ENCODE measurements at regions not wholly inside any gene's neighbourhood (a gene's known extent, or its start where the extent isn't known, plus 50 kb on each side); places are given as distances from the start of the nearest gene placed in this dataset.

GRCh38 chr20:5488823-5489222 is 122.0 kb downstream of the GPCPD1 start:
- Histone ChIP-seq H3K9ac (replicated peaks in 1 of 4; ENCODE audit: extremely low read depth in 1 of 4, low read depth in 3 of 4, low read length in 3 of 4) (no peak overlapping the region), H2BK5ac (ENCODE audit: low read depth, low read length) (no peak overlapping the region), H3K4me3 (ENCODE audit: extremely low read depth in 1 of 4, insufficient read depth in 2 of 4, low read depth in 3 of 4, low read length in 4 of 4) (no peak overlapping the region), H2BK12ac (ENCODE audit: low read depth, low read length) (no peak overlapping the region), H3K79me2 (ENCODE audit: control insufficient read depth in 1 of 2, insufficient read depth in 2 of 2, low read length in 2 of 2) (no peaks in the 10 kb centered on the region), H4K5ac (ENCODE audit: insufficient read length, low read depth, low read length) (no peak overlapping the region), H3K79me1 (ENCODE audit: low read depth, low read length) (no peaks in the 10 kb centered on the region), H3K14ac (ENCODE audit: insufficient read length) (no peak overlapping the region), H3K27ac (ENCODE audit: low read depth, low read length) (no peak overlapping the region), H2BK15ac (ENCODE audit: low read length) (no peak overlapping the region), H3K27me3 (replicated peaks in 1 of 4; ENCODE audit: control insufficient read depth in 3 of 4, extremely low read depth in 1 of 4, insufficient read depth in 3 of 4, low read length in 3 of 4) (no peaks in the 10 kb centered on the region), H3K18ac (ENCODE audit: extremely low read depth, low read length) (no peak overlapping the region), H3K4me2 (ENCODE audit: insufficient read depth in 1 of 2, low read depth in 2 of 2, low read length in 2 of 2) (no peak overlapping the region), H3K36me3 (ENCODE audit: control insufficient read depth in 2 of 4, insufficient read depth in 4 of 4, low read length in 3 of 4) (no peaks in the 10 kb centered on the region), H4K8ac (ENCODE audit: extremely low read depth, insufficient read depth, low read length) (no peak overlapping the region), H3K4me1 (replicated peaks in 1 of 4; ENCODE audit: control insufficient read depth in 3 of 4, insufficient read depth in 4 of 4, low read length in 3 of 4) (no peaks in the 10 kb centered on the region), H2BK120ac (replicated peaks; ENCODE audit: low read depth, low read length) (no peak overlapping the region), H3K23me2 (ENCODE audit: low read depth, low read length) (no peaks in the 10 kb centered on the region), H2AK5ac (ENCODE audit: low read depth, low read length) (no peak overlapping the region), H3K23ac (ENCODE audit: insufficient read length) (no peak overlapping the region), H3K4ac (replicated peaks; ENCODE audit: insufficient read length, low read depth, low read length) (no peak overlapping the region), H4K91ac (replicated peaks; ENCODE audit: insufficient read length, low read length) (no peak overlapping the region), H3K9me3 (ENCODE audit: insufficient read depth in 2 of 2, low read depth in 1 of 2, low read length in 1 of 2) (no peaks in the 10 kb centered on the region), H3K56ac (replicated peaks; ENCODE audit: insufficient read length, low read depth, low read length) (no peak overlapping the region), H2BK20ac (ENCODE audit: low read length) (no peak overlapping the region), H2AFZ (ENCODE audit: low read length) (no peak overlapping the region), H4K20me1 (replicated peaks in 1 of 2; ENCODE audit: control insufficient read depth in 1 of 2, insufficient read depth in 2 of 2, low read length in 2 of 2) (no peaks in the 10 kb centered on the region)
- CTCF ChIA-PET (ENCODE audit: partially characterized antibody) = no interaction called here
- DNase-seq (ENCODE audit: low read depth in 1 of 2, low spot score in 2 of 2) (no peak), FAIRE-seq (no peak)
- no peak for TF ChIP-seq PHF8 (conservative IDR thresholded peaks at IDR 0.05; ENCODE audit: low read depth, low read length)
- no peak for TF ChIP-seq KDM5A (IDR thresholded peaks at IDR 0.05; ENCODE audit: low read length)
- no peak for TF ChIP-seq MAX (IDR thresholded peaks at IDR 0.05)
- no peak for TF ChIP-seq SIRT6 (IDR thresholded peaks at IDR 0.05; ENCODE audit: low read length)
- no peak for TF ChIP-seq ATF2 (IDR thresholded peaks at IDR 0.05; ENCODE audit: low read length)
- no peak for TF ChIP-seq BRCA1 (IDR thresholded peaks at IDR 0.05; ENCODE audit: low read depth, low read length)
- no peak for TF ChIP-seq KDM1A (IDR thresholded peaks at IDR 0.05; ENCODE audit: borderline replicate concordance, low read length)
- TF ChIP-seq ZNF274 (IDR thresholded peaks at IDR 0.05; ENCODE audit: borderline replicate concordance, extremely low read depth, low read length) = no peak
- TF ChIP-seq CREB1 (IDR thresholded peaks at IDR 0.05) = no peak
- no peak for TF ChIP-seq CHD2 (IDR thresholded peaks at IDR 0.05; ENCODE audit: low read length)
- TF ChIP-seq HDAC6 (IDR thresholded peaks at IDR 0.05; ENCODE audit: low read depth, low read length) = no peak
- TF ChIP-seq JUND (IDR thresholded peaks at IDR 0.05; ENCODE audit: low read length) = no peak
- TF ChIP-seq TCF12 (IDR thresholded peaks at IDR 0.05; ENCODE audit: low read depth, low read length) = no peak
- TF ChIP-seq EZH2 (IDR thresholded peaks at IDR 0.05; ENCODE audit: low read depth, low read length, severe bottlenecking) = no peak
- 89% methylated on average over 2 of the region's 2 CpGs; no CpG with 5 or more reads in 1 of the 2 experiments for WGBS, 2 experiments (ENCODE audit: extremely low coverage in 1 of 2, insufficient coverage in 1 of 2, insufficient read length in 1 of 2, insufficient replicate concordance in 2 of 2, low coverage in 1 of 2, low lambda C conversion rate in 2 of 2, missing lambda C conversion rate in 1 of 2)
- POLR2A ChIA-PET (ENCODE audit: partially characterized antibody) = no interaction called here
